Gastrocnemius medialis (tissue), 4 donors: ENCODE measurements at regions not wholly inside any gene's neighbourhood (a gene's known extent, or its start where the extent isn't known, plus 50 kb on each side); places are given as distances from the start of the nearest gene placed in this dataset.

Experiments used
- ATAC-seq, 2 donors: fragments of 150-250 bp; one replicate each; pipeline ENCODE4 v1.9.1; 2016
- DNase-seq, 2 donors: peaks; one replicate each; pipeline ENCODE4 v3.0.0-alpha.2; 2019
- H3K27ac ChIP-seq, 4 donors: fragments of 200-600 bp; sonication (generic); 1 replicate in 1 of 4; 2 replicates in 3 of 4; pipeline ENCODE4 v1.5.1; 2016 to 2018; ENCODE audit warnings: mild to moderate bottlenecking in 2 of 4, moderate library complexity in 1 of 4
- H3K27me3 ChIP-seq, 3 donors: fragments of 200-600 bp; sonication (generic) in 2 of 3; 1 replicate in 1 of 3; 2 replicates in 2 of 3; pipeline versions ENCODE4 v1.5.1 to v1.6.0; 2016 to 2019; ENCODE audit warnings: mild to moderate bottlenecking in 1 of 3, moderate library complexity in 1 of 3
- H3K36me3 ChIP-seq, 2 donors: fragments of 200-600 bp; sonication (generic) in 1 of 2; one replicate each; pipeline ENCODE4 v1.5.1; 2017 to 2018
- H3K4me1 ChIP-seq, 2 donors: fragments of 200-600 bp; sonication (generic) in 1 of 2; one replicate each; pipeline ENCODE4 v1.5.1; 2016 to 2017; ENCODE audit warnings: mild to moderate bottlenecking in 2 of 2
- H3K4me3 ChIP-seq, 4 donors: fragments of 200-600 bp; sonication (generic) in 3 of 4; 1 replicate in 1 of 4; 2 replicates in 3 of 4; pipeline ENCODE4 v1.5.1; 2016 to 2019; ENCODE audit warnings: mild to moderate bottlenecking in 2 of 4
- H3K9me3 ChIP-seq, 3 donors: fragments of 200-600 bp; sonication (generic) in 2 of 3; 1 replicate in 1 of 3; 2 replicates in 2 of 3; pipeline ENCODE4 v1.5.1; 2016 to 2019
- POLR2A ChIP-seq, 2 donors: fragments of 450-650 bp; IDR thresholded peaks; one replicate each; pipeline ENCODE4 v1.6.1; 2017; ENCODE audit warnings: antibody characterized with exemption in 2 of 2, mild to moderate bottlenecking in 2 of 2, moderate library complexity in 2 of 2
- in situ Hi-C, 4 donors: fragments of 200-750 bp; cut with MboI; loops; one replicate each; pipeline versions ENCODE4 v1.15.0 to v1.8.0; 2017; ENCODE audit warnings: low sequenced_read_pairs in 4 of 4
- intact Hi-C: fragments of 100-400 bp; cut with DNase I; formaldehyde crosslinking; loops from one replicate; pipeline ENCODE4 v1.15.1; 2023; ENCODE audit warnings: low total_unique reads
- TF ChIP-seq, protein P1 (sequence below), 5 experiments: fragments of 450-650 bp in 3 of 5; fragments of 200-600 bp in 2 of 5; sonication (generic) in 2 of 5; IDR thresholded peaks in 4 of 5; conservative IDR thresholded peaks in 1 of 5; 1 replicate in 4 of 5; 2 replicates in 1 of 5; pipeline ENCODE4 v1.5.1; 2016 to 2019; ENCODE audit warnings: antibody characterized with exemption in 5 of 5, mild to moderate bottlenecking in 3 of 5, moderate library complexity in 3 of 5

DNA sequence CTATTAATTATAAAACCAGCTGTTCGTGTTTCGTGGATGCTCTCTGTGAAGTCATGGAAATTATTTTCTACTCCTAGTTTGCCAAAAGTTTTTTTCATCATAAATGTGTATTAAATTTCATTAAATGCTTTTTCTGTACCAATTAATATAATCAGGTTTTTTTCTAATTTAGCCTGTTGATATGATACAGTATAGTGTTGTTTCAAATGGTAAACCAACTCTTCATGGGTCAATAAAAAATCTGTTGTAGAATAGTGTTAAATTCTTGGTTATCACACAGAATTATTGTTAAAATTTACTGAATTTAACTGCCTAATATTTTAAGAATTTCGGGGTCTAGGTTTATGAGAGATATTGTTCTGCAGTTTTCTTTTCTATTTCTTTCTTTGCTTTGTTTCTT is 505.9 kb upstream of the MANEA start:
- Histone ChIP-seq H3K27ac (no peak overlapping the region), H3K9me3 (no peaks in the 10 kb centered on the region), H3K4me3 (no peak overlapping the region), H3K27me3 (no peaks in the 10 kb centered on the region), H3K36me3 (no peaks in the 10 kb centered on the region), H3K4me1 (no peaks in the 10 kb centered on the region)
- DNase-seq (no peak), ATAC-seq (no peak)
- in situ Hi-C loops (no loop called here), intact Hi-C loops (no loop called here)
- TF ChIP-seq, protein P1, sequence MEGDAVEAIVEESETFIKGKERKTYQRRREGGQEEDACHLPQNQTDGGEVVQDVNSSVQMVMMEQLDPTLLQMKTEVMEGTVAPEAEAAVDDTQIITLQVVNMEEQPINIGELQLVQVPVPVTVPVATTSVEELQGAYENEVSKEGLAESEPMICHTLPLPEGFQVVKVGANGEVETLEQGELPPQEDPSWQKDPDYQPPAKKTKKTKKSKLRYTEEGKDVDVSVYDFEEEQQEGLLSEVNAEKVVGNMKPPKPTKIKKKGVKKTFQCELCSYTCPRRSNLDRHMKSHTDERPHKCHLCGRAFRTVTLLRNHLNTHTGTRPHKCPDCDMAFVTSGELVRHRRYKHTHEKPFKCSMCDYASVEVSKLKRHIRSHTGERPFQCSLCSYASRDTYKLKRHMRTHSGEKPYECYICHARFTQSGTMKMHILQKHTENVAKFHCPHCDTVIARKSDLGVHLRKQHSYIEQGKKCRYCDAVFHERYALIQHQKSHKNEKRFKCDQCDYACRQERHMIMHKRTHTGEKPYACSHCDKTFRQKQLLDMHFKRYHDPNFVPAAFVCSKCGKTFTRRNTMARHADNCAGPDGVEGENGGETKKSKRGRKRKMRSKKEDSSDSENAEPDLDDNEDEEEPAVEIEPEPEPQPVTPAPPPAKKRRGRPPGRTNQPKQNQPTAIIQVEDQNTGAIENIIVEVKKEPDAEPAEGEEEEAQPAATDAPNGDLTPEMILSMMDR (IDR thresholded peaks at IDR 0.05 in 4 of 5, conservative IDR thresholded peaks at IDR 0.05 in 1 of 5), result no peak
- no peak for TF ChIP-seq POLR2A (IDR thresholded peaks at IDR 0.05)

DNA sequence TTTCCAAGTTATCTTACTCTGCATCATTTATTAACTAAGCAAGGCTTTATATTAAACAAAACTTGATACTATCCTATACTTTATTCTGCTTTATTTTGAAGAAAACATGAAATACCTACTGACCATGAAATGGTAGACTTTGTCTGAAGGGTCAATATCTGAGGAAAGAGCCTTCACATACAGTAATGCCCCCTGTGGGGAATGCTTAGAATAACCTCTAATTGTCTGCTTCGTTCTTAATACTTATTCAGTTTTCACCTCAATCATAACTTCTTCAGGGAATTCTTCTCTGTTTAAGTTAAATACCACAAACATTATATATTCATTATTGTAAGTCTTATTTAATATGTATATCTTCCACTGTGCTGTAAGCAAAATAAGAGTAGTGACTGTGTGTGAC is 498.9 kb upstream of the MANEA start:
- in situ Hi-C loops (no loop called here), intact Hi-C loops (no loop called here)
- no peaks in the 10 kb centered on the region for H3K36me3 ChIP-seq
- H3K9me3 ChIP-seq, result no peaks in the 10 kb centered on the region
- ATAC-seq (no peak), DNase-seq (no peak)
- no peak for TF ChIP-seq POLR2A (IDR thresholded peaks at IDR 0.05)
- TF ChIP-seq, protein P1 (IDR thresholded peaks at IDR 0.05 in 4 of 5, conservative IDR thresholded peaks at IDR 0.05 in 1 of 5), result no peak
- H3K4me3 ChIP-seq, result no peak overlapping the region
- H3K4me1 ChIP-seq, result no peaks in the 10 kb centered on the region
- no peaks in the 10 kb centered on the region for H3K27me3 ChIP-seq
- H3K27ac ChIP-seq, result no peak overlapping the region

DNA sequence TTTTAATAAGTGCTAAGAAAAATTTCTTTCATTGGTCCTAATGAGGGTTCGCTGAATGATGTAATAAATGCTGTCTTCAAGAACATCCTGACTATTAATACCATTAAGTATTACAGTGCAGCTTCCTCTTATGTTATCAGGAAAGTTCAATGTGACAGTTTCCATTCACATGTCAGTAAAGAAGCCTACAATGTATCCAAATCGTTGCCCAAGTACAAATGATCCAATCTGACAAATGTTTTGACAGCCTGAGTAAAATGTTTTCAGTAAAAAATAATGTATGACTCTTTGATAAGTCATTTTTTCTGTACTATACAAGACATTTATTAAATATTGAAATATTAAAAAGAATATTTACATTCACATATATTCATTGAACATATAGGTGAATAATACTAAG is 496.1 kb upstream of the MANEA start:
- TF ChIP-seq, protein P1 (IDR thresholded peaks at IDR 0.05 in 4 of 5, conservative IDR thresholded peaks at IDR 0.05 in 1 of 5), result no peak
- no peak for TF ChIP-seq POLR2A (IDR thresholded peaks at IDR 0.05)
- no peak for DNase-seq
- H3K27me3 ChIP-seq, result no peaks in the 10 kb centered on the region
- no peaks in the 10 kb centered on the region for H3K4me1 ChIP-seq
- H3K27ac ChIP-seq, result no peak overlapping the region
- H3K4me3 ChIP-seq, result no peak overlapping the region
- no peak for ATAC-seq
- no peaks in the 10 kb centered on the region for H3K36me3 ChIP-seq
- in situ Hi-C loops (no loop called here), intact Hi-C loops (no loop called here)
- H3K9me3 ChIP-seq, result no peaks in the 10 kb centered on the region

GRCh38 chr6:95081949-95082348 is 495.4 kb upstream of the MANEA start:
- H3K36me3 ChIP-seq, result no peaks in the 10 kb centered on the region
- TF ChIP-seq POLR2A (IDR thresholded peaks at IDR 0.05), result no peak
- TF ChIP-seq, protein P1 (IDR thresholded peaks at IDR 0.05 in 4 of 5, conservative IDR thresholded peaks at IDR 0.05 in 1 of 5), result no peak
- in situ Hi-C loops, result no loop called here
- no peaks in the 10 kb centered on the region for H3K9me3 ChIP-seq
- intact Hi-C loops, result no loop called here
- DNase-seq (no peak), ATAC-seq (no peak)
- H3K4me1 ChIP-seq, result no peaks in the 10 kb centered on the region
- no peaks in the 10 kb centered on the region for H3K27me3 ChIP-seq
- no peak overlapping the region for H3K4me3 ChIP-seq
- no peak overlapping the region for H3K27ac ChIP-seq

DNA sequence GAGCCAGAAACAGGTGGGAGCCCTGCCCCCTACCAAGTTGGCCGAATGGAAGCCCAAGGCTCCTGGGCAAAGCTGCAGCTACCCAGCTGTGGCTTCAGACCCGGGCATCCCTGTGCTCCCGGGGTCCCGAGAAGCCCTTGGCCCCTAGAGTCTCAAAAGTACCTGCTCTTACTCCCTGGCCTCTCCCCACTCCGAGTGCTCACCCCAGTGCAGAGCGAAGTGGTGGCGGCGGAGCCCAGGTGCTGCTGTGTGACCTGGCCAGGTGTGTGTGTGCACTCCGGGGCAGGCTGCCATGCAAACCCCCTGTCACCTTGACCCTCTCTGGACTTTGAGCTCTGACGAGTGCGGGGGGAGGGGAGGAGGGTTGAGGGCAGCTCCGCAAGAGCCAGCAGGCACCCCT is 493.8 kb upstream of the MANEA start:
- intact Hi-C loops, result no loop called here
- H3K27ac ChIP-seq, result no peak overlapping the region
- H3K9me3 ChIP-seq, result no peaks in the 10 kb centered on the region
- DNase-seq (no peak), ATAC-seq (no peak)
- H3K4me1 ChIP-seq, result no peaks in the 10 kb centered on the region
- in situ Hi-C loops, result no loop called here
- TF ChIP-seq POLR2A (IDR thresholded peaks at IDR 0.05), result no peak
- TF ChIP-seq, protein P1 (IDR thresholded peaks at IDR 0.05 in 4 of 5, conservative IDR thresholded peaks at IDR 0.05 in 1 of 5), result no peak
- H3K36me3 ChIP-seq, result no peaks in the 10 kb centered on the region
- H3K4me3 ChIP-seq, result no peak overlapping the region
- no peaks in the 10 kb centered on the region for H3K27me3 ChIP-seq
